Hepatocyte (in vitro differentiated cells): ENCODE measurements at regions not wholly inside any gene's neighbourhood (a gene's known extent, or its start where the extent isn't known, plus 50 kb on each side); places are given as distances from the start of the nearest gene placed in this dataset.

Source experiments
- DNase-seq: peaks from one replicate; pipeline ENCODE4 v3.0.0-alpha.2; 2016; ENCODE audit warnings: low spot score
- H2AFZ ChIP-seq: fragments of 200-600 bp; sonication (generic); 2 replicates; pipeline ENCODE4 v1.6.0; 2016; ENCODE audit warnings: antibody characterized with exemption, mild to moderate bottlenecking
- H3K27ac ChIP-seq: fragments of 200-600 bp; sonication (generic); 2 replicates; pipeline ENCODE4 v1.5.1; 2016; ENCODE audit warnings: mild to moderate bottlenecking
- H3K27me3 ChIP-seq: fragments of 200-600 bp; sonication (generic); 2 replicates; pipeline ENCODE4 v1.6.1; 2016
- H3K36me3 ChIP-seq: fragments of 200-600 bp; sonication (generic); replicated peaks from 2 replicates; pipeline ENCODE4 v1.5.1; 2016; ENCODE audit warnings: low read depth; ENCODE audit not compliant: insufficient read depth
- H3K4me1 ChIP-seq: fragments of 200-600 bp; sonication (generic); 2 replicates; pipeline ENCODE4 v1.5.1; 2016; ENCODE audit warnings: mild to moderate bottlenecking, moderate library complexity; ENCODE audit not compliant: insufficient read depth
- H3K4me2 ChIP-seq: fragments of 200-600 bp; sonication (generic); 2 replicates; pipeline ENCODE4 v1.6.0; 2016
- H3K4me3 ChIP-seq: fragments of 200-600 bp; sonication (generic); 2 replicates; pipeline ENCODE4 v1.5.1; 2016; ENCODE audit warnings: mild to moderate bottlenecking
- H3K79me2 ChIP-seq: fragments of 200-600 bp; sonication (generic); 2 replicates; pipeline ENCODE4 v1.6.0; 2017; ENCODE audit warnings: mild to moderate bottlenecking
- H3K9me2 ChIP-seq: fragments of 200-600 bp; sonication (generic); replicated peaks from 2 replicates; pipeline ENCODE4 v1.6.0; 2017; ENCODE audit warnings: mild to moderate bottlenecking; ENCODE audit not compliant: insufficient read depth
- H3K9me3 ChIP-seq: fragments of 200-600 bp; sonication (generic); 2 replicates; pipeline ENCODE4 v1.5.1; 2016; ENCODE audit warnings: low read depth, mild to moderate bottlenecking
- H4K20me1 ChIP-seq: fragments of 200-600 bp; sonication (generic); 2 replicates; pipeline ENCODE4 v1.6.0; 2016; ENCODE audit warnings: mild to moderate bottlenecking; ENCODE audit not compliant: insufficient read depth, poor library complexity, severe bottlenecking
- CTCF ChIP-seq: fragments of 200-600 bp; sonication (generic); IDR thresholded peaks from 2 replicates; pipeline ENCODE4 v1.5.1; 2016; ENCODE audit warnings: antibody characterized with exemption, mild to moderate bottlenecking; ENCODE audit not compliant: poor library complexity
- EZH2 ChIP-seq: fragments of 200-600 bp; sonication (generic); IDR thresholded peaks from 2 replicates; pipeline ENCODE4 v1.6.1; 2016; ENCODE audit warnings: antibody characterized with exemption, mild to moderate bottlenecking, borderline replicate concordance
- EZH2phosphoT487 ChIP-seq: fragments of 200-600 bp; sonication (generic); IDR thresholded peaks from one replicate; pipeline ENCODE4 v1.6.1; 2018; ENCODE audit warnings: antibody characterized with exemption, mild to moderate bottlenecking, low read depth, moderate library complexity; ENCODE audit not compliant: unreplicated experiment, severe bottlenecking
- WGBS: methylation state at CpG from one replicate; pipeline ENCODE4 v1.1.6; 2016; ENCODE audit warnings: low lambda C conversion rate; ENCODE audit errors: missing lambda C conversion rate; 5-methylcytosine and 5-hydroxymethylcytosine counted together

GRCh38 chr9:73543727-73544126, 392.1 kb downstream of the ANXA1 start:
- TF ChIP-seq CTCF, result no peak
- no peak for TF ChIP-seq EZH2
- TF ChIP-seq EZH2phosphoT487, result no peak
- Histone ChIP-seq H3K4me3 (no peak overlapping the region), H2AFZ (no peak overlapping the region), H3K27me3 (no peaks in the 10 kb centered on the region), H3K9me3 (no peaks in the 10 kb centered on the region), H3K27ac (no peak overlapping the region), H3K4me2 (no peak overlapping the region), H3K4me1 (no peaks in the 10 kb centered on the region), H3K79me2 (no peaks in the 10 kb centered on the region), H3K36me3 (no peaks in the 10 kb centered on the region), H4K20me1 (no peaks in the 10 kb centered on the region), H3K9me2 (no peaks in the 10 kb centered on the region)
- no peak for DNase-seq

GRCh38 chr9:73548201-73548600, 396.5 kb downstream of the ANXA1 start:
- Histone ChIP-seq H3K9me3 (no peaks in the 10 kb centered on the region), H3K9me2 (no peaks in the 10 kb centered on the region), H3K27ac (no peak overlapping the region), H3K36me3 (no peaks in the 10 kb centered on the region), H3K4me1 (no peaks in the 10 kb centered on the region), H4K20me1 (no peaks in the 10 kb centered on the region), H2AFZ (no peak overlapping the region), H3K79me2 (no peaks in the 10 kb centered on the region), H3K4me3 (no peak overlapping the region), H3K4me2 (no peak overlapping the region), H3K27me3 (no peaks in the 10 kb centered on the region)
- 52% methylated on average over 5 of the region's 5 CpGs for WGBS
- no peak for DNase-seq
- no peak for TF ChIP-seq CTCF
- no peak for TF ChIP-seq EZH2phosphoT487
- no peak for TF ChIP-seq EZH2

GRCh38 chr9:73549991-73550390, 398.3 kb downstream of the ANXA1 start:
- Histone ChIP-seq H3K4me3 (no peak overlapping the region), H3K79me2 (no peaks in the 10 kb centered on the region), H2AFZ (no peak overlapping the region), H3K9me2 (no peaks in the 10 kb centered on the region), H4K20me1 (no peaks in the 10 kb centered on the region), H3K4me1 (no peaks in the 10 kb centered on the region), H3K27me3 (no peaks in the 10 kb centered on the region), H3K27ac (no peak overlapping the region), H3K4me2 (no peak overlapping the region), H3K9me3 (no peaks in the 10 kb centered on the region), H3K36me3 (no peaks in the 10 kb centered on the region)
- no peak for TF ChIP-seq CTCF
- no peak for TF ChIP-seq EZH2
- TF ChIP-seq EZH2phosphoT487, result no peak
- WGBS, result 55% methylated on average over 1 of the region's 1 CpG
- DNase-seq, result no peak

- no peak for DNase-seq
- no peak overlapping the region for H2AFZ ChIP-seq
- no peaks in the 10 kb centered on the region for H3K4me1 ChIP-seq
- no peak overlapping the region for H3K4me3 ChIP-seq
- no peak overlapping the region for H3K27ac ChIP-seq
- no peak for TF ChIP-seq CTCF
- TF ChIP-seq EZH2phosphoT487, result no peak
- no peak for TF ChIP-seq EZH2
- no peaks in the 10 kb centered on the region for H4K20me1 ChIP-seq
- no peaks in the 10 kb centered on the region for H3K36me3 ChIP-seq
- H3K4me2 ChIP-seq, result no peak overlapping the region
- 50% methylated on average over 3 of the region's 3 CpGs for WGBS
- no peaks in the 10 kb centered on the region for H3K27me3 ChIP-seq
- H3K9me2 ChIP-seq, result no peaks in the 10 kb centered on the region
- no peaks in the 10 kb centered on the region for H3K79me2 ChIP-seq
- H3K9me3 ChIP-seq, result no peaks in the 10 kb centered on the region
These were observed 401.6 kb downstream of the ANXA1 start for GRCh38 chr9:73553295-73553694.
